IMR-90 (cell line): ENCODE measurements at regions not wholly inside any gene's neighbourhood (a gene's known extent, or its start where the extent isn't known, plus 50 kb on each side); places are given as distances from the start of the nearest gene placed in this dataset.

Source experiments
- ATAC-seq: fragments of 200-7000 bp; cut with Tn5 transposase; 2 replicates; pipeline ENCODE4 v1.9.1; 2020; ENCODE audit warnings: low read depth, mild to moderate bottlenecking, moderate library complexity
- BruUV-seq: library from RNA; stranded (reverse); fragments of 400-500 nt; replicated peaks from 2 replicates; lab custom pipeline; 2021; lab: Mats Ljungman, UMichigan
- CTCF ChIA-PET: fragments of 300-600 bp; formaldehyde crosslinking; extraction: SDS; loops from one replicate; lab custom pipeline; 2021; ENCODE audit warnings: antibody characterized with exemption; lab: Yijun Ruan, JAX
- POLR2A ChIA-PET: fragments of 300-600 bp; sonication (Branson Sonifier 250); formaldehyde crosslinking; loops from one replicate; lab custom pipeline; 2022; ENCODE audit warnings: antibody characterized with exemption; ENCODE audit not compliant: unreplicated experiment; lab: Charles Lee
- DNase-seq: peaks from one replicate; pipeline ENCODE4 v3.0.0; 2013
- H2AFZ ChIP-seq: replicated peaks from 2 replicates; pipeline ENCODE3; 2013; ENCODE audit warnings: low read length, mild to moderate bottlenecking; ENCODE audit not compliant: poor library complexity
- H2AK5ac ChIP-seq: 2 replicates; pipeline ENCODE4 v1.6.1; 2013; ENCODE audit warnings: low read depth, low read length, inconsistent platforms
- H2AK9ac ChIP-seq: replicated peaks from 2 replicates; pipeline ENCODE3; 2013; ENCODE audit warnings: mild to moderate bottlenecking, low read depth, low read length, moderate library complexity; ENCODE audit not compliant: poor library complexity
- H2BK120ac ChIP-seq: 2 replicates; pipeline ENCODE4 v1.6.1; 2013; ENCODE audit warnings: low read depth, low read length, inconsistent platforms
- H2BK15ac ChIP-seq: 3 replicates; pipeline ENCODE4 v1.6.1; 2013; ENCODE audit warnings: low read depth, low read length, inconsistent platforms
- H2BK20ac ChIP-seq: 2 replicates; pipeline ENCODE4 v1.6.1; 2013; ENCODE audit warnings: low read depth, mild to moderate bottlenecking, inconsistent platforms, low read length, moderate library complexity
- H2BK5ac ChIP-seq: 2 replicates; pipeline ENCODE4 v1.6.1; 2013; ENCODE audit warnings: mild to moderate bottlenecking, low read depth, low read length, inconsistent platforms; ENCODE audit not compliant: poor library complexity, severe bottlenecking
- H3K14ac ChIP-seq: replicated peaks from 2 replicates; pipeline ENCODE4 v1.6.1; 2013; ENCODE audit warnings: low read depth, low read length, inconsistent platforms
- H3K18ac ChIP-seq: 2 replicates; pipeline ENCODE4 v1.6.1; 2013; ENCODE audit warnings: low read depth, low read length, control low read depth
- H3K23ac ChIP-seq: 2 replicates; pipeline ENCODE4 v1.6.1; 2013; ENCODE audit warnings: low read depth, low read length, inconsistent platforms
- H3K27ac ChIP-seq: 2 replicates; pipeline ENCODE4 v1.5.1; 2013; ENCODE audit warnings: mild to moderate bottlenecking, control low read depth, low read length; ENCODE audit not compliant: insufficient read depth
- H3K27me3 ChIP-seq: 2 replicates; pipeline ENCODE4 v1.6.1; 2013; ENCODE audit warnings: low read length; ENCODE audit not compliant: control insufficient read depth, insufficient read depth
- H3K36me3 ChIP-seq: 2 replicates; pipeline ENCODE4 v1.6.1; 2013; ENCODE audit warnings: low read length, mixed read lengths; ENCODE audit not compliant: control insufficient read depth, insufficient read depth
- H3K4ac ChIP-seq: 2 replicates; pipeline ENCODE4 v1.6.1; 2013; ENCODE audit warnings: low read depth, low read length, inconsistent platforms
- H3K4me1 ChIP-seq: 2 replicates; pipeline ENCODE4 v1.6.1; 2013; ENCODE audit warnings: low read length, mixed read lengths; ENCODE audit not compliant: control insufficient read depth, insufficient read depth
- H3K4me2 ChIP-seq: 2 replicates; pipeline ENCODE4 v1.6.1; 2013; ENCODE audit warnings: low read depth, mild to moderate bottlenecking, control low read depth, low read length, moderate library complexity
- H3K4me3 ChIP-seq: 2 replicates; pipeline ENCODE4 v1.5.1; 2013; ENCODE audit warnings: low read depth, mild to moderate bottlenecking, control low read depth, low read length, moderate library complexity; ENCODE audit not compliant: insufficient read depth
- H3K56ac ChIP-seq: 2 replicates; pipeline ENCODE4 v1.6.1; 2013; ENCODE audit warnings: low read length, inconsistent platforms; ENCODE audit not compliant: insufficient read depth; ENCODE audit errors: extremely low read depth
- H3K79me1 ChIP-seq, 2 experiments: 2 replicates each; pipeline ENCODE4 v1.6.1; 2013; ENCODE audit warnings: low read length in 2 of 2, inconsistent platforms in 1 of 2, low read depth in 1 of 2
- H3K9ac ChIP-seq: 2 replicates; pipeline ENCODE4 v1.6.1; 2013; ENCODE audit warnings: low read depth, low read length, control low read depth
- H3K9me1 ChIP-seq: 2 replicates; pipeline ENCODE4 v1.6.1; 2013; ENCODE audit warnings: low read length, inconsistent platforms; ENCODE audit not compliant: insufficient read depth
- H3K9me3 ChIP-seq: 2 replicates; pipeline ENCODE4 v1.6.1; 2013; ENCODE audit warnings: low read length; ENCODE audit not compliant: control insufficient read depth, insufficient read depth
- H4K20me1 ChIP-seq: 2 replicates; pipeline ENCODE4 v1.6.1; 2013; ENCODE audit warnings: low read length, inconsistent platforms; ENCODE audit not compliant: insufficient read depth
- H4K5ac ChIP-seq: 2 replicates; pipeline ENCODE4 v1.6.1; 2013; ENCODE audit warnings: mild to moderate bottlenecking, low read depth, low read length, control low read depth
- H4K8ac ChIP-seq, 2 experiments: 2 replicates each; pipeline ENCODE4 v1.6.1; 2013; ENCODE audit warnings: low read depth in 2 of 2, low read length in 2 of 2, control low read depth in 1 of 2, inconsistent platforms in 1 of 2
- H4K91ac ChIP-seq: 2 replicates; pipeline ENCODE4 v1.6.1; 2013; ENCODE audit warnings: low read depth, low read length, inconsistent platforms; ENCODE audit not compliant: insufficient read depth
- BHLHE40 ChIP-seq: fragments of 150-350 bp; IDR thresholded peaks from 2 replicates; pipeline ENCODE4 v1.6.1; 2016; ENCODE audit warnings: mild to moderate bottlenecking, low read depth, low read length
- CEBPB ChIP-seq: IDR thresholded peaks from 2 replicates; pipeline ENCODE4 v1.6.1; 2012; ENCODE audit warnings: low read depth, low read length, improper control_type of control experiment
- CHD1 ChIP-seq: IDR thresholded peaks from 2 replicates; pipeline ENCODE4 v1.6.1; 2012; ENCODE audit warnings: low read depth, low read length, improper control_type of control experiment
- CTCF ChIP-seq: conservative IDR thresholded peaks from 2 replicates; pipeline ENCODE4 v1.5.1; 2012; ENCODE audit warnings: mild to moderate bottlenecking, low read depth, low read length, improper control_type of control experiment
- ELK1 ChIP-seq: fragments of 150-350 bp; IDR thresholded peaks from 2 replicates; pipeline ENCODE4 v1.6.1; 2016; ENCODE audit warnings: low read depth, mild to moderate bottlenecking, low read length, moderate library complexity, borderline replicate concordance
- FOS ChIP-seq: fragments of 150-350 bp; IDR thresholded peaks from 2 replicates; pipeline ENCODE4 v1.6.1; 2016; ENCODE audit warnings: low read depth, low read length
- MAFK ChIP-seq: IDR thresholded peaks from 2 replicates; pipeline ENCODE4 v1.6.1; 2012; ENCODE audit warnings: low read depth, low read length, improper control_type of control experiment
- MAZ ChIP-seq: IDR thresholded peaks from 2 replicates; pipeline ENCODE4 v1.6.1; 2012; ENCODE audit warnings: low read depth, mild to moderate bottlenecking, low read length, improper control_type of control experiment, moderate library complexity, borderline replicate concordance
- MXI1 ChIP-seq: IDR thresholded peaks from 2 replicates; pipeline ENCODE4 v1.6.1; 2012; ENCODE audit warnings: low read depth, mild to moderate bottlenecking, low read length, moderate library complexity, borderline replicate concordance
- NFE2L2 ChIP-seq: fragments of 150-350 bp; IDR thresholded peaks from 2 replicates; pipeline ENCODE4 v1.6.1; 2016; ENCODE audit warnings: low read depth, mild to moderate bottlenecking, low read length
- POLR2A ChIP-seq: IDR thresholded peaks from 2 replicates; pipeline ENCODE4 v1.6.1; 2012; ENCODE audit warnings: mild to moderate bottlenecking, low read depth, low read length
- RAD21 ChIP-seq: IDR thresholded peaks from 2 replicates; pipeline ENCODE4 v1.6.1; 2012; ENCODE audit warnings: low read length, improper control_type of control experiment
- RCOR1 ChIP-seq: IDR thresholded peaks from 2 replicates; pipeline ENCODE4 v1.6.1; 2012; ENCODE audit warnings: mild to moderate bottlenecking, low read length, improper control_type of control experiment; ENCODE audit not compliant: insufficient replicate concordance
- RFX5 ChIP-seq: IDR thresholded peaks from 2 replicates; pipeline ENCODE4 v1.8.0; 2012; ENCODE audit warnings: low read depth, mild to moderate bottlenecking, low read length, moderate library complexity
- SMC3 ChIP-seq: fragments of 150-350 bp; IDR thresholded peaks from 2 replicates; pipeline ENCODE4 v1.6.1; 2016; ENCODE audit warnings: low read depth, mild to moderate bottlenecking, antibody characterized with exemption, low read length, moderate library complexity
- USF2 ChIP-seq: fragments of 150-350 bp; IDR thresholded peaks from 2 replicates; pipeline ENCODE4 v1.6.1; 2017; ENCODE audit warnings: mild to moderate bottlenecking, antibody characterized with exemption, low read length, low read depth
- WGBS, 2 experiments: methylation state at CpG; one replicate each; pipeline versions ENCODE4 v1.1.5 to v1.1.7; 2013; ENCODE audit warnings: missing lambda C conversion rate in 2 of 2; ENCODE audit not compliant: insufficient read length in 1 of 2; ENCODE audit errors: extremely low coverage in 2 of 2; 5-methylcytosine and 5-hydroxymethylcytosine counted together
- dilution Hi-C: fragments of 300-500 bp; cut with HindIII; formaldehyde crosslinking; loops from one replicate; pipeline ENCODE4 v1.14.3; 2018; ENCODE audit warnings: low sequenced_read_pairs; ENCODE audit not compliant: unreplicated experiment
- in situ Hi-C: fragments of 300-500 bp; cut with MboI; formaldehyde crosslinking; loops from 3 replicates; pipeline ENCODE4 v1.14.3; 2019; ENCODE audit warnings: low sequenced_read_pairs, inconsistent platforms, mixed read lengths
- intact Hi-C: fragments of 100-400 bp; cut with micrococcal nuclease; formaldehyde crosslinking; loops from 2 replicates; pipeline ENCODE4 v1.10.0; 2022

DNA sequence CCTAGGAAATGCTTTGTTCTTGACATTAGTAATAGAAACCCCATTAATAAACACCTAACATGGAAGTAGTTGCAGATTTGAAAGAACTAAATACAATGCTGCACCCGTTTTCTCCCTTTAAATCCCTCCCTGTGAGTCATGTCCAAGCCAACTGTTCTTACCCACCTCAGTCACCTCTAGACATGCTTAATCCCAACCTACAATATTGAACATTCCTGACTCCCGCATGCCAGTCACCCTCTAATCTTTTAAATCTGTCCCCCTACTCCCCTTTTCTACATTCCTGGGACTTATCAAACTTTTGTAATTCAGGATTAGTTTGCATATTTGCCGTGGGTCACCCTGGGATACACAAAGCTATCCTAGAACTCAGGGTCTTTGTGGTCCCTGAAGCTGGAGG is 374.6 kb downstream of the IRS1 start:
- Histone ChIP-seq H3K9me1 (peaks cover 10% of the 10 kb centered on the region), H2AFZ (no peak overlapping the region)
- CTCF ChIA-PET = no interaction called here

More for the DNA sequence above, 374.6 kb downstream of the IRS1 start:
- POLR2A ChIA-PET = no interaction called here
- H3K9ac ChIP-seq = no peak overlapping the region
- dilution Hi-C loops = no loop called here
- in situ Hi-C loops = loop anchor here (5.0 kb wide), 1 partner anchor 367 kb away; no protein-coding TSS in a partner anchor
- no peak for DNase-seq
- peak overlapping the region; percentile 42 for H2AK9ac ChIP-seq
- H3K56ac ChIP-seq = peak overlapping the region; percentile 99
- H3K4me3 ChIP-seq = no peak overlapping the region
- no peaks in the 10 kb centered on the region for H3K27me3 ChIP-seq
- H3K4me2 ChIP-seq = no peak overlapping the region; the same call in 1 of the 2 replicates
- H3K79me1 ChIP-seq = peaks cover 9 to 17% of the 10 kb centered on the region in 2 experiments
- no peak for TF ChIP-seq MAZ
- no peak for TF ChIP-seq RCOR1
- TF ChIP-seq POLR2A = no peak
- no peak for TF ChIP-seq MAFK
- TF ChIP-seq CHD1 = no peak
- no peak for TF ChIP-seq BHLHE40
- TF ChIP-seq SMC3 = no peak
- TF ChIP-seq RAD21 = no peak
- TF ChIP-seq ELK1 = no peak
- TF ChIP-seq CEBPB = no peak
- TF ChIP-seq RFX5 = no peak
- no peak for TF ChIP-seq CTCF
- TF ChIP-seq NFE2L2 = no peak
- TF ChIP-seq FOS = no peak
- no peak for TF ChIP-seq MXI1
- no peak for TF ChIP-seq USF2
- H2AK5ac ChIP-seq = peak overlapping the region; percentile 81
- peaks cover 28% of the 10 kb centered on the region for H3K4me1 ChIP-seq
- H2BK15ac ChIP-seq = peak overlapping the region; percentile 96; the same call in 2 of the 3 replicates
- intact Hi-C loops = loop anchor here (5.0 to 10.0 kb wide), 4 partner anchors 92 to 680 kb away; no protein-coding TSS in a partner anchor
- peak overlapping the region; percentile 99 for H3K23ac ChIP-seq
- no peaks in the 10 kb centered on the region for H4K20me1 ChIP-seq
- H4K8ac ChIP-seq = peak overlapping the region; percentile 75 to 98
- H2BK120ac ChIP-seq = peak overlapping the region; percentile 100
- peak overlapping the region; percentile 99 for H3K4ac ChIP-seq
- H3K36me3 ChIP-seq = no peaks in the 10 kb centered on the region
- peak overlapping the region; percentile 91 for H4K5ac ChIP-seq
- H3K9me3 ChIP-seq = no peaks in the 10 kb centered on the region
- ATAC-seq = no peak
- no CpG with 5 or more reads among the region's 3 CpGs for WGBS, 2 experiments
- peak overlapping the region; percentile 91 for H4K91ac ChIP-seq
- peak overlapping the region; percentile 100 for H3K27ac ChIP-seq
- H2BK5ac ChIP-seq = peak overlapping the region; percentile 99
- peak overlapping the region; percentile 99 for H3K14ac ChIP-seq
- H2BK20ac ChIP-seq = peak overlapping the region; percentile 100
- H3K18ac ChIP-seq = peak overlapping the region; percentile 100
- BruUV-seq = no TSS peak
